ENCODE measurements at regions not wholly inside any gene's neighbourhood (a gene's known extent, or its start where the extent isn't known, plus 50 kb on each side); places are given as distances from the start of the nearest gene placed in this dataset.
A peak's percentile ranks its signal among the peaks of the same experiment; 100 is the strongest.
"Not testable (repeated sequence)": the region's sequence is repeated elsewhere in the genome, so short reads cannot be mapped to it uniquely, and the experiment has no call there.

GRCh38 chr14:80074900-80075574 lies 136.3 kb downstream of the DIO2 start:
- no peak for ATAC-seq
- no peak for DNase-seq
- intact Hi-C loops (cut with micrococcal nuclease) = no loop called here

GRCh38 chr14:80059041-80059440 lies 152.3 kb downstream of the DIO2 start:
- no peak for DNase-seq
- intact Hi-C loops (cut with micrococcal nuclease) = loop anchor here (5.0 kb wide), 1 partner anchor 793 kb away; no protein-coding TSS in a partner anchor
- ATAC-seq = no peak

GRCh38 chr14:80056497-80056801 lies 154.9 kb downstream of the DIO2 start:
- no peak for DNase-seq
- intact Hi-C loops (cut with micrococcal nuclease) = loop anchor here (5.0 kb wide), 1 partner anchor 796 kb away; no protein-coding TSS in a partner anchor
- ATAC-seq = no peak

- intact Hi-C loops (cut with micrococcal nuclease) = loop anchor here (5.0 kb wide), 1 partner anchor 796 kb away; no protein-coding TSS in a partner anchor
- DNase-seq = no peak
- ATAC-seq = peak; percentile 58
Observed at GRCh38 chr14:80055667-80056496, 155.4 kb downstream of the DIO2 start.

- DNase-seq = no peak
- intact Hi-C loops (cut with micrococcal nuclease) = loop anchor here (5.0 kb wide), 1 partner anchor 797 kb away; no protein-coding TSS in a partner anchor
- no peak for ATAC-seq
Observed at GRCh38 chr14:80055226-80055625, 156.1 kb downstream of the DIO2 start.

GRCh38 chr14:80054020-80054419 lies 157.3 kb downstream of the DIO2 start:
- intact Hi-C loops (cut with micrococcal nuclease) = no loop called here
- no peak for ATAC-seq

GRCh38 chr14:80049055-80049454 lies 162.2 kb downstream of the DIO2 start:
- intact Hi-C loops (cut with micrococcal nuclease) = no loop called here
- ATAC-seq = no peak
- DNase-seq = no peak

More at GRCh38 chr14:80054020-80054419, 157.3 kb downstream of the DIO2 start:
- DNase-seq = no peak

GRCh38 chr14:80047761-80048160 lies 163.5 kb downstream of the DIO2 start:
- ATAC-seq (no peak), DNase-seq (no peak)
- intact Hi-C loops (cut with micrococcal nuclease) = no loop called here

GRCh38 chr14:80037349-80037748 lies 174.0 kb downstream of the DIO2 start:
- DNase-seq (no peak), ATAC-seq (no peak)

GRCh38 chr14:80024417-80024816 lies 186.9 kb downstream of the DIO2 start:
- DNase-seq = no peak
- intact Hi-C loops (cut with micrococcal nuclease) = no loop called here
- ATAC-seq = no peak

More at GRCh38 chr14:80037349-80037748, 174.0 kb downstream of the DIO2 start:
- intact Hi-C loops (cut with micrococcal nuclease) = no loop called here

GRCh38 chr14:80018476-80018875 lies 192.8 kb downstream of the DIO2 start:
- ATAC-seq; DNase-seq; intact Hi-C loops (cut with micrococcal nuclease): not testable (repeated sequence)

- intact Hi-C loops (cut with micrococcal nuclease) = no loop called here
- DNase-seq = no peak
- no peak for ATAC-seq
Observed at GRCh38 chr14:80017795-80018194, 193.5 kb downstream of the DIO2 start.

GRCh38 chr14:80010245-80010644 lies 201.1 kb downstream of the DIO2 start:
- intact Hi-C loops (cut with micrococcal nuclease); DNase-seq; ATAC-seq: not testable (repeated sequence)

GRCh38 chr14:80005561-80005960 lies 205.7 kb downstream of the DIO2 start:
- no peak for ATAC-seq
- intact Hi-C loops (cut with micrococcal nuclease) = no loop called here
- DNase-seq = no peak

GRCh38 chr14:80004871-80005270 lies 206.4 kb downstream of the DIO2 start:
- intact Hi-C loops (cut with micrococcal nuclease) = no loop called here
- no peak for DNase-seq
- no peak for ATAC-seq

GRCh38 chr14:80003138-80003537 lies 208.2 kb downstream of the DIO2 start:
- no peak for DNase-seq
- intact Hi-C loops (cut with micrococcal nuclease) = no loop called here
- no peak for ATAC-seq

- no peak for DNase-seq
- intact Hi-C loops (cut with micrococcal nuclease) = no loop called here
- ATAC-seq = no peak
Observed at GRCh38 chr14:79997509-79998208, 213.6 kb downstream of the DIO2 start.

- intact Hi-C loops (cut with micrococcal nuclease) = no loop called here
- DNase-seq (no peak), ATAC-seq (no peak)
Observed at GRCh38 chr14:79992407-79993198, 218.7 kb downstream of the DIO2 start.

- ATAC-seq (no peak), DNase-seq (no peak)
- intact Hi-C loops (cut with micrococcal nuclease) = no loop called here
Observed at GRCh38 chr14:79991866-79992265, 219.4 kb downstream of the DIO2 start.
